H9 (cell line): ENCODE measurements at regions not wholly inside any gene's neighbourhood (a gene's known extent, or its start where the extent isn't known, plus 50 kb on each side); places are given as distances from the start of the nearest gene placed in this dataset.

ENCODE experiments used
- DNase-seq: peaks from one replicate; pipeline ENCODE4 v3.0.0-alpha.2; 2017
- H2AFZ ChIP-seq: one replicate; pipeline ENCODE4 v1.6.1; 2013; ENCODE audit warnings: mild to moderate bottlenecking, low read length, control low read depth, moderate library complexity
- H2AK5ac ChIP-seq: 2 replicates; pipeline ENCODE4 v1.6.1; 2013; ENCODE audit warnings: low read length, control low read depth, mixed read lengths; ENCODE audit not compliant: insufficient read length
- H2BK120ac ChIP-seq: one replicate; pipeline ENCODE4 v1.6.1; 2013; ENCODE audit warnings: low read depth, mild to moderate bottlenecking, low read length, control low read depth, inconsistent platforms; ENCODE audit not compliant: poor library complexity, severe bottlenecking
- H2BK12ac ChIP-seq: 2 replicates; pipeline ENCODE4 v1.6.1; 2013; ENCODE audit warnings: low read length, control low read depth, mixed read lengths, low read depth; ENCODE audit not compliant: insufficient read length
- H2BK15ac ChIP-seq: 2 replicates; pipeline ENCODE4 v1.6.1; 2013; ENCODE audit warnings: low read depth, low read length, control low read depth
- H2BK20ac ChIP-seq: one replicate; pipeline ENCODE4 v1.6.1; 2013; ENCODE audit warnings: low read depth, mild to moderate bottlenecking, low read length, control low read depth, inconsistent platforms; ENCODE audit not compliant: poor library complexity, severe bottlenecking
- H2BK5ac ChIP-seq: 2 replicates; pipeline ENCODE4 v1.6.1; 2013; ENCODE audit warnings: low read length, control low read depth, mixed read lengths; ENCODE audit not compliant: insufficient read length
- H3K14ac ChIP-seq: 2 replicates; pipeline ENCODE4 v1.6.1; 2013; ENCODE audit warnings: low read length, control low read depth; ENCODE audit not compliant: insufficient read depth
- H3K18ac ChIP-seq: 2 replicates; pipeline ENCODE4 v1.6.1; 2013; ENCODE audit warnings: low read depth, mild to moderate bottlenecking, mixed read lengths, low read length, control low read depth; ENCODE audit not compliant: insufficient read length
- H3K23ac ChIP-seq: 2 replicates; pipeline ENCODE4 v1.6.1; 2013; ENCODE audit warnings: low read length, control low read depth, mixed read lengths, low read depth; ENCODE audit not compliant: insufficient read length
- H3K23me2 ChIP-seq: 2 replicates; pipeline ENCODE4 v1.6.1; 2013; ENCODE audit warnings: low read depth, mild to moderate bottlenecking, mixed read lengths, low read length, control low read depth; ENCODE audit not compliant: insufficient read length, poor library complexity, severe bottlenecking
- H3K27ac ChIP-seq: 2 replicates; pipeline ENCODE4 v1.5.1; 2013; ENCODE audit warnings: low read length, control low read depth, mixed read lengths, low read depth; ENCODE audit not compliant: insufficient read length
- H3K27me3 ChIP-seq: 2 replicates; pipeline ENCODE4 v1.6.1; 2013; ENCODE audit warnings: low read length, control low read depth, inconsistent platforms; ENCODE audit not compliant: insufficient read depth
- H3K4ac ChIP-seq: 2 replicates; pipeline ENCODE4 v1.6.1; 2013; ENCODE audit warnings: low read depth, mild to moderate bottlenecking, control low read depth, inconsistent platforms, low read length, moderate library complexity
- H3K4me1 ChIP-seq: 2 replicates; pipeline ENCODE4 v1.6.1; 2013; ENCODE audit warnings: low read length, control low read depth, inconsistent platforms; ENCODE audit not compliant: insufficient read depth
- H3K4me2 ChIP-seq: 2 replicates; pipeline ENCODE4 v1.6.1; 2013; ENCODE audit warnings: low read length, control low read depth, mixed read lengths; ENCODE audit not compliant: insufficient read length, insufficient read depth
- H3K56ac ChIP-seq: 2 replicates; pipeline ENCODE4 v1.6.1; 2013; ENCODE audit warnings: low read depth, mild to moderate bottlenecking, mixed read lengths, low read length, control low read depth; ENCODE audit not compliant: insufficient read length
- H3K79me1 ChIP-seq: 2 replicates; pipeline ENCODE4 v1.6.1; 2013; ENCODE audit warnings: low read depth, mild to moderate bottlenecking, moderate library complexity, low read length, control low read depth, inconsistent platforms; ENCODE audit not compliant: insufficient read depth, poor library complexity, severe bottlenecking
- H3K79me2 ChIP-seq: 2 replicates; pipeline ENCODE4 v1.6.1; 2013; ENCODE audit warnings: low read length, control low read depth, inconsistent platforms; ENCODE audit not compliant: insufficient read depth
- H3K9ac ChIP-seq: 2 replicates; pipeline ENCODE4 v1.6.1; 2013; ENCODE audit warnings: low read length, control low read depth, mixed read lengths; ENCODE audit not compliant: insufficient read length; ENCODE audit errors: extremely low read depth
- H3K9me3 ChIP-seq: one replicate; pipeline ENCODE4 v1.6.1; 2013; ENCODE audit warnings: low read depth, low read length, inconsistent platforms; ENCODE audit not compliant: control insufficient read depth
- H3T11ph ChIP-seq: one replicate; pipeline ENCODE4 v1.6.1; 2013; ENCODE audit warnings: mild to moderate bottlenecking, low read length, control low read depth, inconsistent platforms
- H4K20me1 ChIP-seq: one replicate; pipeline ENCODE4 v1.6.1; 2013; ENCODE audit not compliant: control insufficient read depth, insufficient read length, insufficient read depth
- H4K5ac ChIP-seq: 2 replicates; pipeline ENCODE4 v1.6.1; 2013; ENCODE audit warnings: low read depth, mild to moderate bottlenecking, mixed read lengths, low read length, control low read depth; ENCODE audit not compliant: insufficient read length
- H4K8ac ChIP-seq: replicated peaks from 2 replicates; pipeline ENCODE4 v1.6.1; 2013; ENCODE audit warnings: low read length, control low read depth, mixed read lengths, low read depth; ENCODE audit not compliant: insufficient read length
- H4K91ac ChIP-seq: 2 replicates; pipeline ENCODE4 v1.6.1; 2013; ENCODE audit warnings: low read depth, mild to moderate bottlenecking, moderate library complexity, mixed read lengths, low read length, control low read depth; ENCODE audit not compliant: insufficient read length
- H3K27ac Mint-ChIP-seq, 3 experiments: 2 replicates in 2 of 3; 3 replicates in 1 of 3; pipeline ENCODE4 v1.8.0; 2020 to 2021; ENCODE audit warnings: mixed read lengths in 3 of 3, mild to moderate bottlenecking in 1 of 3, moderate library complexity in 1 of 3
- H3K27me3 Mint-ChIP-seq: 2 replicates; pipeline ENCODE4 v1.8.0; 2021; ENCODE audit warnings: low read depth, mild to moderate bottlenecking, moderate library complexity, mixed read lengths
- H3K36me3 Mint-ChIP-seq, 3 experiments: 2 replicates in 2 of 3; 3 replicates in 1 of 3; pipeline ENCODE4 v1.8.0; 2020 to 2021; ENCODE audit warnings: low read depth in 3 of 3, mixed read lengths in 3 of 3; ENCODE audit not compliant: insufficient read depth in 1 of 3
- H3K4me1 Mint-ChIP-seq, 2 experiments: 2 replicates each; pipeline ENCODE4 v1.8.0; 2020; ENCODE audit warnings: mixed read lengths in 2 of 2
- H3K4me3 Mint-ChIP-seq, 2 experiments: 2 replicates in 1 of 2; 3 replicates in 1 of 2; pipeline ENCODE4 v1.8.0; 2020 to 2021; ENCODE audit warnings: mild to moderate bottlenecking in 2 of 2, mixed read lengths in 2 of 2, moderate library complexity in 1 of 2
- H3K9me3 Mint-ChIP-seq, 2 experiments: 2 replicates in 1 of 2; 3 replicates in 1 of 2; pipeline ENCODE4 v1.8.0; 2020; ENCODE audit warnings: mild to moderate bottlenecking in 2 of 2, mixed read lengths in 2 of 2, moderate library complexity in 1 of 2
- CTCF ChIP-seq: fragments of 200-600 bp; sonication (generic); conservative IDR thresholded peaks from 3 replicates; pipeline ENCODE4 v1.8.0; 2021; ENCODE audit warnings: antibody characterized with exemption, mild to moderate bottlenecking
- WGBS: extraction: QIAGEN DNeasy Blood & Tissue Kit; methylation state at CpG from one replicate; pipeline ENCODE4 v1.1.7; 2013; ENCODE audit warnings: missing lambda C conversion rate, low lambda C conversion rate, mixed read lengths; ENCODE audit not compliant: insufficient read length; ENCODE audit errors: extremely low coverage; 5-methylcytosine and 5-hydroxymethylcytosine counted together

- WGBS: no CpG with 5 or more reads among the region's 1 CpG
- no peak overlapping the region for H4K8ac ChIP-seq
- H3K4me1 Mint-ChIP-seq: peaks cover 12 to 15% of the 10 kb centered on the region in 2 experiments
- H2BK120ac ChIP-seq: no peak overlapping the region
- no peaks in the 10 kb centered on the region for H3K27me3 Mint-ChIP-seq
- H3K4me2 ChIP-seq: no peak overlapping the region
- H3K18ac ChIP-seq: no peak overlapping the region
- no peaks in the 10 kb centered on the region; the same call in 1 of the 2 replicates for H3K4me1 ChIP-seq
- H3K27ac ChIP-seq: no peak overlapping the region
- H2BK5ac ChIP-seq: no peak overlapping the region
- H2AK5ac ChIP-seq: no peak overlapping the region
- no peak overlapping the region for H3K23ac ChIP-seq
- no peak overlapping the region for H3K27ac Mint-ChIP-seq
- no peak overlapping the region for H3K56ac ChIP-seq
- no peaks in the 10 kb centered on the region for H3K9me3 ChIP-seq
- H2AFZ ChIP-seq: no peak overlapping the region
- TF ChIP-seq CTCF: no peak
- DNase-seq: no peak
- H4K20me1 ChIP-seq: no peaks in the 10 kb centered on the region
- no peaks in the 10 kb centered on the region for H3K23me2 ChIP-seq
- H3K9me3 Mint-ChIP-seq: peaks cover 6% of the 10 kb centered on the region in 2 experiments; a peak in 4 of 5 replicates
- H3K79me1 ChIP-seq: no peaks in the 10 kb centered on the region
- H4K91ac ChIP-seq: no peak overlapping the region
- no peaks in the 10 kb centered on the region for H3K27me3 ChIP-seq
- no peak overlapping the region for H3T11ph ChIP-seq
- no peak overlapping the region for H4K5ac ChIP-seq
- H3K9ac ChIP-seq: no peak overlapping the region
- H2BK15ac ChIP-seq: no peak overlapping the region
- no peak overlapping the region for H3K4me3 Mint-ChIP-seq
- H3K4ac ChIP-seq: no peak overlapping the region
- no peak overlapping the region for H3K14ac ChIP-seq
- no peak overlapping the region for H2BK12ac ChIP-seq
- H2BK20ac ChIP-seq: no peak overlapping the region
- no peaks in the 10 kb centered on the region for H3K79me2 ChIP-seq
- H3K36me3 Mint-ChIP-seq: peaks cover 3 to 4% (median 4%) of the 10 kb centered on the region in 3 experiments; a peak in 3 of 7 replicates
Observed at GRCh38 chr1:103275725-103276124, 167.4 kb upstream of the COL11A1 start.
